ENCODE measurements at regions not wholly inside any gene's neighbourhood (a gene's known extent, or its start where the extent isn't known, plus 50 kb on each side); places are given as distances from the start of the nearest gene placed in this dataset.

GRCh38 chr22:49063545-49063890, 764.2 kb downstream of the BRD1 start:
- TF ChIP-seq CTCF (IDR thresholded peaks at IDR 0.05), result no peak
- Histone ChIP-seq H3K27ac (no peak overlapping the region), H3K4me3 (no peak overlapping the region)
- DNase-seq (ENCODE audit: low spot score), result no peak

- Histone ChIP-seq H3K4me3 (no peak overlapping the region), H3K27ac (no peak overlapping the region)
- no peak for DNase-seq (ENCODE audit: low spot score)
- no peak for TF ChIP-seq CTCF (IDR thresholded peaks at IDR 0.05)
These were observed 764.7 kb downstream of the BRD1 start for GRCh38 chr22:49062802-49063544.

- no peak overlapping the region for H3K4me3 ChIP-seq
- H3K27ac ChIP-seq, result no peak overlapping the region
- DNase-seq (ENCODE audit: low spot score), result no peak
- no peak for TF ChIP-seq CTCF (IDR thresholded peaks at IDR 0.05)
These were observed 765.4 kb downstream of the BRD1 start for GRCh38 chr22:49062155-49062801.

- Histone ChIP-seq H3K4me3 (no peak overlapping the region), H3K27ac (no peak overlapping the region)
- TF ChIP-seq CTCF (IDR thresholded peaks at IDR 0.05), result no peak
- DNase-seq (ENCODE audit: low spot score), result no peak
These were observed 769.8 kb downstream of the BRD1 start for GRCh38 chr22:49057910-49058309.

- H3K27ac ChIP-seq, result no peak overlapping the region
- no peak for DNase-seq (ENCODE audit: low spot score)
- no peak for TF ChIP-seq CTCF (IDR thresholded peaks at IDR 0.05)
- no peak overlapping the region for H3K4me3 ChIP-seq
These were observed 771.4 kb downstream of the BRD1 start for GRCh38 chr22:49056301-49056700.

GRCh38 chr22:49055406-49055805, 772.3 kb downstream of the BRD1 start:
- DNase-seq (ENCODE audit: low spot score), result no peak
- Histone ChIP-seq H3K4me3 (no peak overlapping the region), H3K27ac (no peak overlapping the region)
- no peak for TF ChIP-seq CTCF (IDR thresholded peaks at IDR 0.05)

- no peak for TF ChIP-seq CTCF (IDR thresholded peaks at IDR 0.05)
- DNase-seq (ENCODE audit: low spot score), result no peak
These were observed 774.1 kb downstream of the BRD1 start for GRCh38 chr22:49053578-49053977.

More at GRCh38 chr22:49053578-49053977, 774.1 kb downstream of the BRD1 start:
- Histone ChIP-seq H3K27ac (no peak overlapping the region), H3K4me3 (no peak overlapping the region)
